ENCODE measurements at regions not wholly inside any gene's neighbourhood (a gene's known extent, or its start where the extent isn't known, plus 50 kb on each side); places are given as distances from the start of the nearest gene placed in this dataset.

- no peaks in the 10 kb centered on the region for H3K4me1 ChIP-seq (ENCODE audit: insufficient read depth, low read length, poor library complexity, severe bottlenecking)
- ChIA-PET POLR2A (ENCODE audit: low non-redundant PET) (no interaction called here), CTCF (no interaction called here)
- TF ChIP-seq EZH2 (IDR thresholded peaks at IDR 0.05; ENCODE audit: borderline replicate concordance, low read depth, low read length, poor library complexity, severe bottlenecking) = no peak
- no peak for TF ChIP-seq CTCF (conservative IDR thresholded peaks at IDR 0.05; ENCODE audit: low read depth, low read length)
- no peak for DNase-seq (ENCODE audit: low spot score)
- H3K4me3 ChIP-seq (ENCODE audit: low read depth, low read length, poor library complexity, severe bottlenecking) = no peak overlapping the region
- BruUV-seq (replicated peaks) = no TSS peak
- no peaks in the 10 kb centered on the region for H3K36me3 ChIP-seq (ENCODE audit: insufficient read depth, low read length, poor library complexity, severe bottlenecking)
- H3K27ac ChIP-seq (ENCODE audit: low read depth, low read length, poor library complexity, severe bottlenecking) = no peak overlapping the region
- no peaks in the 10 kb centered on the region for H3K9me3 ChIP-seq (ENCODE audit: low read depth, low read length, poor library complexity, severe bottlenecking)
- intact Hi-C loops (cut with micrococcal nuclease; ENCODE audit: unreplicated experiment) = no loop called here
- H3K27me3 ChIP-seq (replicated peaks; ENCODE audit: insufficient read depth, low read depth, low read length, poor library complexity) = no peaks in the 10 kb centered on the region
Measured at GRCh38 chr13:107999751-108000150, 215.6 kb downstream of the LIG4 start.

GRCh38 chr13:107994137-107994536 is 221.2 kb downstream of the LIG4 start:
- Histone ChIP-seq H3K36me3 (ENCODE audit: insufficient read depth, low read length, poor library complexity, severe bottlenecking) (no peaks in the 10 kb centered on the region), H3K4me3 (ENCODE audit: low read depth, low read length, poor library complexity, severe bottlenecking) (no peak overlapping the region), H3K4me1 (ENCODE audit: insufficient read depth, low read length, poor library complexity, severe bottlenecking) (no peaks in the 10 kb centered on the region), H3K27me3 (replicated peaks; ENCODE audit: insufficient read depth, low read depth, low read length, poor library complexity) (no peaks in the 10 kb centered on the region), H3K27ac (ENCODE audit: low read depth, low read length, poor library complexity, severe bottlenecking) (no peak overlapping the region), H3K9me3 (ENCODE audit: low read depth, low read length, poor library complexity, severe bottlenecking) (no peaks in the 10 kb centered on the region)
- ChIA-PET POLR2A (ENCODE audit: low non-redundant PET) (no interaction called here), CTCF (no interaction called here)
- intact Hi-C loops (cut with micrococcal nuclease; ENCODE audit: unreplicated experiment) = no loop called here
- TF ChIP-seq EZH2 (IDR thresholded peaks at IDR 0.05; ENCODE audit: borderline replicate concordance, low read depth, low read length, poor library complexity, severe bottlenecking) (no peak), CTCF (conservative IDR thresholded peaks at IDR 0.05; ENCODE audit: low read depth, low read length) (no peak)
- DNase-seq (ENCODE audit: low spot score) = no peak
- no TSS peak for BruUV-seq (replicated peaks)

GRCh38 chr13:107993239-107993949 is 221.9 kb downstream of the LIG4 start:
- Histone ChIP-seq H3K36me3 (ENCODE audit: insufficient read depth, low read length, poor library complexity, severe bottlenecking) (no peaks in the 10 kb centered on the region), H3K27ac (ENCODE audit: low read depth, low read length, poor library complexity, severe bottlenecking) (no peak overlapping the region), H3K4me1 (ENCODE audit: insufficient read depth, low read length, poor library complexity, severe bottlenecking) (no peaks in the 10 kb centered on the region), H3K27me3 (replicated peaks; ENCODE audit: insufficient read depth, low read depth, low read length, poor library complexity) (no peaks in the 10 kb centered on the region), H3K9me3 (ENCODE audit: low read depth, low read length, poor library complexity, severe bottlenecking) (no peaks in the 10 kb centered on the region), H3K4me3 (ENCODE audit: low read depth, low read length, poor library complexity, severe bottlenecking) (no peak overlapping the region)
- ChIA-PET POLR2A (ENCODE audit: low non-redundant PET) (no interaction called here), CTCF (no interaction called here)
- DNase-seq (ENCODE audit: low spot score) = no peak
- BruUV-seq (replicated peaks) = no TSS peak
- TF ChIP-seq CTCF (conservative IDR thresholded peaks at IDR 0.05; ENCODE audit: low read depth, low read length) = no peak
- no peak for TF ChIP-seq EZH2 (IDR thresholded peaks at IDR 0.05; ENCODE audit: borderline replicate concordance, low read depth, low read length, poor library complexity, severe bottlenecking)
- intact Hi-C loops (cut with micrococcal nuclease; ENCODE audit: unreplicated experiment) = no loop called here

Measured in A673 (cell line).